ENCODE measurements at regions not wholly inside any gene's neighbourhood (a gene's known extent, or its start where the extent isn't known, plus 50 kb on each side); places are given as distances from the start of the nearest gene placed in this dataset.

GRCh38 chr6:1127597-1128288 lies 184.2 kb upstream of the FOXQ1 start:
- no peaks in the 10 kb centered on the region for H3K9me3 ChIP-seq (ENCODE audit: insufficient read depth, low read length)
- H3K36me3 ChIP-seq (replicated peaks; ENCODE audit: low read depth, low read length), result no peaks in the 10 kb centered on the region
- H3K27ac ChIP-seq (ENCODE audit: low read length), result no peak overlapping the region
- no peaks in the 10 kb centered on the region for H3K27me3 ChIP-seq (ENCODE audit: low read depth, low read length)
- H3K4me1 ChIP-seq (ENCODE audit: low read length), result no peaks in the 10 kb centered on the region
- no peak overlapping the region for H3K9ac ChIP-seq (ENCODE audit: low read length)
- H3K79me2 ChIP-seq (ENCODE audit: low read length), result no peaks in the 10 kb centered on the region
- no peak overlapping the region for H3K4me3 ChIP-seq (ENCODE audit: low read length)
- TF ChIP-seq EZH2phosphoT487 (IDR thresholded peaks at IDR 0.05; ENCODE audit: low read depth), result no peak
- TF ChIP-seq, protein P1, sequence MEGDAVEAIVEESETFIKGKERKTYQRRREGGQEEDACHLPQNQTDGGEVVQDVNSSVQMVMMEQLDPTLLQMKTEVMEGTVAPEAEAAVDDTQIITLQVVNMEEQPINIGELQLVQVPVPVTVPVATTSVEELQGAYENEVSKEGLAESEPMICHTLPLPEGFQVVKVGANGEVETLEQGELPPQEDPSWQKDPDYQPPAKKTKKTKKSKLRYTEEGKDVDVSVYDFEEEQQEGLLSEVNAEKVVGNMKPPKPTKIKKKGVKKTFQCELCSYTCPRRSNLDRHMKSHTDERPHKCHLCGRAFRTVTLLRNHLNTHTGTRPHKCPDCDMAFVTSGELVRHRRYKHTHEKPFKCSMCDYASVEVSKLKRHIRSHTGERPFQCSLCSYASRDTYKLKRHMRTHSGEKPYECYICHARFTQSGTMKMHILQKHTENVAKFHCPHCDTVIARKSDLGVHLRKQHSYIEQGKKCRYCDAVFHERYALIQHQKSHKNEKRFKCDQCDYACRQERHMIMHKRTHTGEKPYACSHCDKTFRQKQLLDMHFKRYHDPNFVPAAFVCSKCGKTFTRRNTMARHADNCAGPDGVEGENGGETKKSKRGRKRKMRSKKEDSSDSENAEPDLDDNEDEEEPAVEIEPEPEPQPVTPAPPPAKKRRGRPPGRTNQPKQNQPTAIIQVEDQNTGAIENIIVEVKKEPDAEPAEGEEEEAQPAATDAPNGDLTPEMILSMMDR (IDR thresholded peaks at IDR 0.05; ENCODE audit: low read depth, low read length), result no peak
- no peak overlapping the region for H2AFZ ChIP-seq (ENCODE audit: low read depth, low read length)
- H4K20me1 ChIP-seq (ENCODE audit: insufficient read depth, low read length), result no peaks in the 10 kb centered on the region
- H3K4me2 ChIP-seq (ENCODE audit: low read length), result no peak overlapping the region

DNA sequence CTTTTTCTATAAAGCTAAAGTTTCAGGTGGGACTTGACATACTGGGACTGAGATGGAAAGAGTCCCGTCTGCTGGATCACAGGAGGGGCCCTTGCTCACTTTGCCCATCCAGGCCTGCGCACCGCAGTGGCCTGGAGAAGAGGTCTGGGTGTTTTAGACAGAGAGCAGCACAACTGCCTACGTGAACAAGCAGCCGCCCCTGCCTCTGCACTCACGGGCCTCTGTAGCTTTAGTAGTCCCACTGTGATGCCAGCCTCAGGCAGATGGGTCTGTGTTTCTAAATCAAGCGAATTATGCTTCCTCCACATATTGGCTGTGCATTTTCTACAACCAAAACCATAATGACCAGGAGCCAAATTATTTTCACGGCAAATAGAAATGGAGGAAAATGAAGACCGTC lies 184.8 kb upstream of the FOXQ1 start:
- Histone ChIP-seq H3K27me3 (ENCODE audit: low read depth, low read length) (peaks cover 4% of the 10 kb centered on the region; the same call in 1 of the 2 replicates), H3K9me3 (ENCODE audit: insufficient read depth, low read length) (no peaks in the 10 kb centered on the region), H3K9ac (ENCODE audit: low read length) (no peak overlapping the region), H3K27ac (ENCODE audit: low read length) (no peak overlapping the region), H3K4me2 (ENCODE audit: low read length) (no peak overlapping the region), H3K36me3 (replicated peaks; ENCODE audit: low read depth, low read length) (no peaks in the 10 kb centered on the region), H3K4me3 (ENCODE audit: low read length) (no peak overlapping the region), H2AFZ (ENCODE audit: low read depth, low read length) (no peak overlapping the region), H3K79me2 (ENCODE audit: low read length) (no peaks in the 10 kb centered on the region), H3K4me1 (ENCODE audit: low read length) (no peaks in the 10 kb centered on the region), H4K20me1 (ENCODE audit: insufficient read depth, low read length) (no peaks in the 10 kb centered on the region)
- no peak for TF ChIP-seq EZH2phosphoT487 (IDR thresholded peaks at IDR 0.05; ENCODE audit: low read depth)
- TF ChIP-seq, protein P1 (IDR thresholded peaks at IDR 0.05; ENCODE audit: low read depth, low read length), result no peak

- Histone ChIP-seq H3K4me3 (ENCODE audit: low read length) (no peak overlapping the region), H3K9ac (ENCODE audit: low read length) (no peak overlapping the region), H3K27me3 (ENCODE audit: low read depth, low read length) (peaks cover 5% of the 10 kb centered on the region; the same call in 1 of the 2 replicates), H3K27ac (ENCODE audit: low read length) (no peak overlapping the region), H3K4me2 (ENCODE audit: low read length) (no peak overlapping the region), H3K36me3 (replicated peaks; ENCODE audit: low read depth, low read length) (no peaks in the 10 kb centered on the region), H2AFZ (ENCODE audit: low read depth, low read length) (no peak overlapping the region), H3K9me3 (ENCODE audit: insufficient read depth, low read length) (no peaks in the 10 kb centered on the region), H3K4me1 (ENCODE audit: low read length) (no peaks in the 10 kb centered on the region), H4K20me1 (ENCODE audit: insufficient read depth, low read length) (no peaks in the 10 kb centered on the region), H3K79me2 (ENCODE audit: low read length) (no peaks in the 10 kb centered on the region)
- TF ChIP-seq, protein P1 (IDR thresholded peaks at IDR 0.05; ENCODE audit: low read depth, low read length), result no peak
- TF ChIP-seq EZH2phosphoT487 (IDR thresholded peaks at IDR 0.05; ENCODE audit: low read depth), result no peak
Measured at GRCh38 chr6:1126036-1126435, 185.9 kb upstream of the FOXQ1 start.

- H3K27me3 ChIP-seq (ENCODE audit: low read depth, low read length), result peaks cover 5% of the 10 kb centered on the region; the same call in 1 of the 2 replicates
- no peaks in the 10 kb centered on the region for H3K79me2 ChIP-seq (ENCODE audit: low read length)
- TF ChIP-seq, protein P1 (IDR thresholded peaks at IDR 0.05; ENCODE audit: low read depth, low read length), result no peak
- no peak for TF ChIP-seq EZH2phosphoT487 (IDR thresholded peaks at IDR 0.05; ENCODE audit: low read depth)
- H3K36me3 ChIP-seq (replicated peaks; ENCODE audit: low read depth, low read length), result no peaks in the 10 kb centered on the region
- H4K20me1 ChIP-seq (ENCODE audit: insufficient read depth, low read length), result no peaks in the 10 kb centered on the region
- no peaks in the 10 kb centered on the region for H3K9me3 ChIP-seq (ENCODE audit: insufficient read depth, low read length)
- H3K4me1 ChIP-seq (ENCODE audit: low read length), result no peaks in the 10 kb centered on the region
- H3K4me2 ChIP-seq (ENCODE audit: low read length), result no peak overlapping the region
- no peak overlapping the region for H2AFZ ChIP-seq (ENCODE audit: low read depth, low read length)
- no peak overlapping the region for H3K4me3 ChIP-seq (ENCODE audit: low read length)
- H3K9ac ChIP-seq (ENCODE audit: low read length), result no peak overlapping the region
- no peak overlapping the region for H3K27ac ChIP-seq (ENCODE audit: low read length)
Measured at GRCh38 chr6:1125297-1125696, 186.6 kb upstream of the FOXQ1 start.
